ENCODE measurements at regions not wholly inside any gene's neighbourhood (a gene's known extent, or its start where the extent isn't known, plus 50 kb on each side); places are given as distances from the start of the nearest gene placed in this dataset.

DNA sequence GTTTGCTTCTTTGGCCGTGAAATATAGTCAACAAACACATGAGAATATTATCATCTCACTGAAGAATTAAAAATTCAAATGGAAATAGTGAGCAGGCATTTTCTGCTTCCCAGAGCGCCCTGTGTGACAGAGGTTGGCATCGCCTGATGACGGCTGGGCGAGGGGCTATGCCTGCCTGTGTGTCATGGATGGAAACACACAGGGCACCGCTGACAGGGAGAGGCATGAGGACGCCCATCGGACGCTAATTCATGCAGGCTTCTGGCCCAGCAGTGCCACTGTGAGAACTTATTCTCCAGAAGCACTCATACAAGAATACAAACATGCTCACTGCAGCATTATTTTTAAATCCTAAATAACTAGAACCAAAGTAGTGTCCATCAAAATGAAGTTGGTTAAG, 61.4 kb upstream of the OTOS start:
- TF ChIP-seq, protein P1, sequence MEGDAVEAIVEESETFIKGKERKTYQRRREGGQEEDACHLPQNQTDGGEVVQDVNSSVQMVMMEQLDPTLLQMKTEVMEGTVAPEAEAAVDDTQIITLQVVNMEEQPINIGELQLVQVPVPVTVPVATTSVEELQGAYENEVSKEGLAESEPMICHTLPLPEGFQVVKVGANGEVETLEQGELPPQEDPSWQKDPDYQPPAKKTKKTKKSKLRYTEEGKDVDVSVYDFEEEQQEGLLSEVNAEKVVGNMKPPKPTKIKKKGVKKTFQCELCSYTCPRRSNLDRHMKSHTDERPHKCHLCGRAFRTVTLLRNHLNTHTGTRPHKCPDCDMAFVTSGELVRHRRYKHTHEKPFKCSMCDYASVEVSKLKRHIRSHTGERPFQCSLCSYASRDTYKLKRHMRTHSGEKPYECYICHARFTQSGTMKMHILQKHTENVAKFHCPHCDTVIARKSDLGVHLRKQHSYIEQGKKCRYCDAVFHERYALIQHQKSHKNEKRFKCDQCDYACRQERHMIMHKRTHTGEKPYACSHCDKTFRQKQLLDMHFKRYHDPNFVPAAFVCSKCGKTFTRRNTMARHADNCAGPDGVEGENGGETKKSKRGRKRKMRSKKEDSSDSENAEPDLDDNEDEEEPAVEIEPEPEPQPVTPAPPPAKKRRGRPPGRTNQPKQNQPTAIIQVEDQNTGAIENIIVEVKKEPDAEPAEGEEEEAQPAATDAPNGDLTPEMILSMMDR (conservative IDR thresholded peaks at IDR 0.05 in 1 of 2, IDR thresholded peaks at IDR 0.05 in 1 of 2; ENCODE audit: low read depth in 1 of 2, low read length in 2 of 2) = no peak
- no peak for TF ChIP-seq EZH2 (IDR thresholded peaks at IDR 0.05; ENCODE audit: low read length, missing control alignments)
